Erythroblast (primary cell): ENCODE measurements at regions not wholly inside any gene's neighbourhood (a gene's known extent, or its start where the extent isn't known, plus 50 kb on each side); places are given as distances from the start of the nearest gene placed in this dataset.

ENCODE experiments used
- GATA1 ChIP-seq: IDR thresholded peaks from 2 replicates; pipeline ENCODE4 v1.6.1; 2011; ENCODE audit warnings: low read depth, mild to moderate bottlenecking, control low read depth, low read length, moderate library complexity
- POLR2A ChIP-seq: IDR thresholded peaks from 2 replicates; pipeline ENCODE4 v1.6.1; 2011; ENCODE audit warnings: mild to moderate bottlenecking, low read length

GRCh38 chr7:156380261-156380660 lies 260.3 kb upstream of the RNF32 start:
- TF ChIP-seq POLR2A = no peak
- TF ChIP-seq GATA1 = no peak
